CMK (cell line): ENCODE measurements at regions not wholly inside any gene's neighbourhood (a gene's known extent, or its start where the extent isn't known, plus 50 kb on each side); places are given as distances from the start of the nearest gene placed in this dataset.
"Not testable (repeated sequence)": the region's sequence is repeated elsewhere in the genome, so short reads cannot be mapped to it uniquely, and the experiment has no call there.

Experiments used
- DNase-seq: peaks from one replicate; pipeline ENCODE4 v3.0.0-alpha.2; 2010; ENCODE audit warnings: low read depth

DNA sequence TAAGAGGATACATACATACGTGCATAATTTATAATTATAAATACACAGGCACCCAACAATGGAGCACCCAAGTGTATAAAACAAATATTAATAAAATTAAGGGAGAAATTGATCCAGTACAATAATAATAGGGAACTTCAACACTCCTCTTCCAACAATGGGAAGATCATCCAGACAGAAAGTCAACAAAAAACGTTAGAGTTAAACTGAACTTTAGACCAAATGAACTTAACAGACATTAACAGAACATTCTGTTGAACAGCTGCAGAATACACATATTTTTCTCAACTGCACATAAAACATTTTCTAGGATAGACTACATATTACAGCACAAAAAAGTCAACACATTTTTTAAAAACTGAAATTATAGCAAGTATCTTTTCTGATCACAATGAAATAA is 339.7 kb downstream of the CGGBP1 start:
- DNase-seq = no peak

DNA sequence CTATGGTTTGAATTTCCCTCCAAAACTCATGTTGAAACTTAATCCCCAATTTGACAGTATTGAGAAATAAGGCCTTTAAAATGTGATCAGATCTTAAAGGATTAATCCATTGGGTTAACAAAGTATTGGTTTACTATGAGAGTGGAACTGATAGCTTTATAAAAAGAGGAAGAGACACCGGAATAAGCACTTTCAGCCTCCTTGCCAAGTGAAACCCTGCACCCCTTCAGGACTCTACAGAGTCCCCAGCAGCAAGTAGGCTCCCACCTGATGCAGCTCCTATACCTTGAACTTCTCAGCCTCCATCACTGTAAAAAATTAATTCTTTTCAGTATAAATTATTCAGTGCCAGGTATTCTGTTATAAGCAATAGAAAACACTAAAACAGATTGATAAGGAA is 348.3 kb downstream of the CGGBP1 start:
- no peak for DNase-seq

DNA sequence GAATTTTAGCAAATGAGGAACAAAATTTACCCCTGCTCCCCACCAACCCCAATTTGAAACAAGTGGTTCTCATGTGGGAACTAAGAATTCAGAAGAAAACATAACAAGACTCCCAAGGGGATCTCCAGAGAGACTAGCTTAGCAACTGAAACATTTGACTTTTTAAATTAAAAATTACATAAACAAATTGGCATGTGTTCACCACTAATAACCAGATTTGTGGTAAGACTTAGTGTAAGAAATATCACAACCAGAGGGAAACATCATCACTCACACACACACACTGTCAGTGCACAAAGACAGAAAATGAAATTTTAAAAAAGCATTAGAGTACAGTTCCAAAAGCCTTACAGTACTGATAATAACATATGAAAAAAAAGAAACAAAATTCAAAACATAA is 348.8 kb downstream of the CGGBP1 start:
- DNase-seq = no peak

- DNase-seq = no peak
Observed at GRCh38 chr3:87706176-87706575, 352.6 kb downstream of the CGGBP1 start.

DNA sequence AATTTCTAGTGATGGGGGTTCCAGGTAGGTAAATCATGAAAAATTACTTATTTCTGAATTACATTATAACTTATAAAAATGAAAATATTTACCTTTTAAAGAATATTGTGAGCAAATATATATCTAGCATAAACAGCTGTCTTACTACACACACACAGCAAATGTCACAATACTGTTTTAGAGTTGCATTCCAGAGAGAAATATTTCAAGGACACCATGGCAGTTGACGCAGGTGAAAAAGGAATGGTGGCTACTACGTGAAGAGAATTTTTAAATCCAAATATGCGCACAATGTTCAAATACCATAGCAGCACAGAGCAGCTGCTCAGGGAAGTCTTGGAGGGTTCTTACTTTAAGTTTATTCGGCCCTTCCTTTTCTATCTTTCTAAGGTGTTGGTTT is 356.2 kb downstream of the CGGBP1 start:
- DNase-seq = no peak

DNA sequence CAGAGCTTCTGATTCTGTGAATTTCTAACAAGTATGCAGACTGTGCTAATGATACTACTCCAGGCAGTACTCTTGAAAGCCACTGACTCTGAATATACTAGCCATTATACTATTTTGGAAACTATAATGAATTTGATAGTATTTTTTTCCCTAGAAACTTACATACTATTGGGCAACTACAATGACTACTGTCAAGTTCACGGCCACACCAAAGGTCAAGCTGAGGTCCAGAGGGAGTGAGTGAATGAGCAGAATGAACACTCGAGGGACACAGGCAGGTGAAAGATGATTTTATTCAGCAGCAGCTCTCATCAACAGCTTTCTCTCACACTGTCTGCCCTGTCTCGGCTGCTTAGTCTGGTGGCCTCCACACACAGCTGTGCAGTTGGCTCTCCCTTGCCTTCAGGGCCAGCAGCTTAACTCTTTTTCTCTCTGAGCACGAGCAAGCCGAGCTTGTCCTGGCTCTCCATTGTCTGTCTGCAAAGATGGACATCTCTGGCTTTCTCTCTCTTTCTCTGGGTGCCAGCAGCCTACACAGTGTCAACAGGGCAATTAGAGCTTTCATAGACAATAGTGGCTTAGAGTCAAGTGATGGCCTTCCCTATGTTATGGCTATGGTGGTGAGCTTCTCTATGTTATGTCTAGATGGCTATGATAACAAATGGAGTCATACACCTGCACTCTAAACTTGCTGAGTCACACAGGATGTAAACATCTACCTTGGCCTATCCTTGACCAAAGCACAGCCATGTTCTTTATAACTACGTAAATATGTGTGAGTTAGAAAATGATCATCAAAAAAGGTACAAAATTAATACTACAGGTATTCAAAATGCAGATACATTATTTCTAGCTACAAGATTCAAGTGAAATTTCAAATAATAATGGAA is 362.4 kb downstream of the CGGBP1 start:
- no peak for DNase-seq

DNA sequence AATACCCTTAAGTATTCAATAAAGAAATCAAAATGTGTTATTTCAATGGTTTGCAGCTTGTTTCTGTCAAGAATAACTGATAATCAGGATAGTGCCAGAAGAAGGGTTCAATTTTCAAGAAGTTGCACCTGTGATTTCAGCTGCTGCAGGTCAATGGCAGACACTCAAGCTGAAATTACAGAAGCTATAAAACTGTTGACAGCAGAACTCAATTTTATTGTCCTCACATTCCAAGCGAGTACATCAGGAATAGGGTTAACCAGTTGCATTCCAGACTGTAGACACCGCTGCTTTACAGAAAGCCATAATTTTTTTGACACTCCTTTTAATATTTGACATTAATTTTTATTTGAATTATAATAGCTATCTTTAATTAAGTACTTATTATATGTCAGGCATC is 364.1 kb downstream of the CGGBP1 start:
- no peak for DNase-seq

DNA sequence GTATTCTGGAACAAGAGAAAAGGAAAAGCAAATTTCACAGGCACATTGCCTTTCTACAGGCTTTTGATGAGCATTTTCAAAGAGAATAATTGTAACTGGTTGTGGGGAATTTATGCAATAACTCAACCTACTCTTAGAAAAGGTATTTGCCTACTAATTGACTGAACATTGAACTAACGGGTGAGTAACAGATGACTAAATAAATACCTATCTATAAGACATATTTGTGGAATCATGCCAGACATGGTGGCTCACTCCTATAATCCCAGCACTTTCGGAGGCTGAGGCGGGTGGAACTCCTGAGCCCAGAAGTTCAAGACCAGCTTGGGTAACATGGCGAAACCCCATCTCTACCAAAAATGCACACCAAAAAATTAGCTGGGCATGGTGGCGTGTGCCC is 367.7 kb downstream of the CGGBP1 start:
- no peak for DNase-seq

GRCh38 chr3:87678984-87679660 is 379.7 kb downstream of the CGGBP1 start:
- not testable (repeated sequence) for DNase-seq

DNA sequence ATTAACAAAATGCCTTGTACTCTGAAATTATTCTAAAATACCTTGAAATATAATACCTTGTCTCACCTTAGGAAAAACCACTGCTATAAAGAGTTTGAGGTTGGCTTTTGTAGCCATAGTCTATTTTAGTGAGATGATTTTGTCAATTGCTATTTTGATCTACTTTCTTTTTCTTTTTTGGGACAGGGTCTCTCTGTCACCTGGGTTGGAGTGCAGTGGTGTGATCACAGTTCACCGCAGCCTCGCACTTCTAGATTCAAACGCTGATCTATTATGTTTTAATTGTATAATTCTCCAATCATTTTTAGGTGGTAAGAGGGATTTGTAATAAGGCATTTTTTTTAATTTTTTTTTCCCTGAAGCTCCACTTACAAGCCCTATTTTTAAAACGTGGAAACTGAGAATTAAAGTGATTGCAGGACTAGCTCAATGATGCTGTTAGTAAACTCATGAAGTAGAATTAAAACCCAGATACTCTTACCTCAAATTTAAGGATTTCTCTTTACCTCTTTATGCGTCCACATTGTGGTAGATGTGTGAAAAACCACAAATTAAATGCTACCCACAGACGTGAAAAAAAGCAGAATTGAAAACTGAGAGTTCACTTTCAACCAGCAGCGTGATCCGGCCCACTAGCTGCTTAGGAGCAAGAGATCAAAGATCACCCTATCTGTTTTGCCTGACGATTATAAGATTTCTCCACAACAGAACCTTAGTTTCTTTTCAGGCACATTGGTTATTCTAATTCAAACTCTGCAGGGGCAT is 384.2 kb downstream of the CGGBP1 start:
- DNase-seq = no peak

DNA sequence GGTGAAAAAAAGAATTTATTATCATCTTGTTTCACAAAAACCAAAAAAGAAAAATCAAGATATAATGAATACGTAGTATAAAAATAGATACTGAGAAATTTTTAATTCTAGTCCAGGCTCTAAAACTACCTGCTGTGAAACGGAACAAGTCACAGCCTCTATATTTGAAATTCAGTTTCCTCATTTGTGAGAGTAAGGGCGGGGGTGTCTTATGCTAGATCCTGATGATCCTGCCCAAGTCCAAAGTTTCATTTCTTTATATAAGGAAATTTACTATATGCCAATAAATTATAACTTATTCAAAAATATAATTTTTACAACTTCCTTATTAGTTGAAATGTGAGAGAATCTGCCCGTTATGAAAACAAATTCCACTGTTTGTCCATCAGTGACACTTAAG is 385.7 kb downstream of the CGGBP1 start:
- no peak for DNase-seq

- DNase-seq = no peak
Observed at GRCh38 chr3:87654184-87654583, 377.8 kb upstream of the POU1F1 start.

- not testable (repeated sequence) for DNase-seq
Observed at GRCh38 chr3:87653138-87653537, 376.8 kb upstream of the POU1F1 start.

DNA sequence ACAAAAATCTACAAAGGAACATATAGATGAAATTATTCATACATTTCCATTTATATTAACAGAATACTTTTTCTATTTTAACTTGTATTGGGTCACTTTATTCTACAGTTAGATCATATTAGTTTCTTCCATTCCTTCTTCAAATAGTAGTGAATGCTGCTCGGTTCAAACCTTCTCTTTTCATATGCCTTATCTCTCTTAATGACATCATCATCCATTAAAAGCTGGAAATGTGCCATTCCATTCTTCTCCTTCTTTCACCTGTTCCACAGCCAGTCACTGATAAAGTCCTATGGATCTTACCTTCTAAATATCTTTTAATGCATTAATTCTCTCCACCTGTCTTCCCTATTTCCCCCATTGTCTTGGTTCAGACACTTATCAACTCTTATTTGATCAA is 358.0 kb upstream of the POU1F1 start:
- no peak for DNase-seq

DNA sequence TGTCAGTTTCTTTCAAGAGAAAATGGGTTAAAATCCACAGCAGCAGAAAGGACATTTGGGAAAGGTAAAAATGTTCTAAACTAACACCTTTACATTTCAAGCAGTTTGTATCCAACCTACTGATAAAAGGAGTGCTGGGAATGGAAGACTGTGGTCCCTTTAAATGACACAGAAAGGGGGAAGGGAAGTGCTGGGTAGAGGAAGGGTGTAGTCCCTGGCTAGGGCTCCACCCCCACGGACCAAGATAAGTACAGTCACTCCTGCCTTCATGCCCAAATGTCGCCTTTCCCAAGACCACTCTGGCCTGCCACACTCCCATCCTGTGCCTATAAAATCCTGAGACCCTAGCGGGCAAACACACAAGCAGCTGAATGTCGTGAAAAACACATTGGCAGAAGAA is 350.9 kb upstream of the POU1F1 start:
- DNase-seq = no peak

DNA sequence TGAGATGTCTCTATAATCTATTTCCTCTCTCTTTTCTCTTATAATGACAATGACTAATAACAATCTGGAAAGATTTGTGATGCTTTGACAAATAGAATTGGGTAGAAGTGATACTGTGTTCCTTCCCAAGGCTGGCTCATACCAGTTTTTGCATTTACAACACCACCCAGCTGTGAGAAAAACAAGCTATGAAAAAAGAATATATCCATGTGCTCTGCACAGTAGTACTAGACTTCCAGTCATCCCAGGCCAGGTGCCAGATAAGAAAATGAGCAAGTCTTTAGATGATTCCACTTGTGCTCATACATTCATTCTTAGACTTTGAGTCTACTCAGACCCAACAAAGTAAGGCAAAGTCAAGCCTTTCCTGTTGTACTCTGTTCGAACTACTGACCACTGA is 350.2 kb upstream of the POU1F1 start:
- no peak for DNase-seq

GRCh38 chr3:87625876-87626275 is 349.5 kb upstream of the POU1F1 start:
- DNase-seq = no peak

DNA sequence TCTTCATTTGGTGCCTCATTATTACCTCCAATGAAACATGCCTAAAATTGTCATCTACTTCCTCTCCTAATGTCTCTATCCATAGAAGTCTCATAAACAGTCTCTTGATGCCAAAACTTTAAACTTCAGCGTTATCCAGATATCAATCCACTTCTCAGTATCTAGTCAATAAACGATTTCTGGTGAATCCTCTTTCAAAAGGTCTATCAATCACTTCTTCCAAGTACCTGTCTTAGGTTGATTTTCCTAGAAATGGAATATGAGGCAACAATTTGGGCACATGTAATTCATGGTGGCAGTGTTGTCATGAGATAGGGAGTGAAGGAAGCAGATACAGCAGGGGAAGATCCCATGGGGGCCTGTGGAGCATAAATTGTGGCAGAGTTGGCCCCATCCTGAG is 348.5 kb upstream of the POU1F1 start:
- no peak for DNase-seq

GRCh38 chr3:87621667-87622066 is 345.3 kb upstream of the POU1F1 start:
- DNase-seq = no peak

GRCh38 chr3:87615506-87615905 is 339.1 kb upstream of the POU1F1 start:
- no peak for DNase-seq

- no peak for DNase-seq
Observed at GRCh38 chr3:87614998-87615397, 338.6 kb upstream of the POU1F1 start.

DNA sequence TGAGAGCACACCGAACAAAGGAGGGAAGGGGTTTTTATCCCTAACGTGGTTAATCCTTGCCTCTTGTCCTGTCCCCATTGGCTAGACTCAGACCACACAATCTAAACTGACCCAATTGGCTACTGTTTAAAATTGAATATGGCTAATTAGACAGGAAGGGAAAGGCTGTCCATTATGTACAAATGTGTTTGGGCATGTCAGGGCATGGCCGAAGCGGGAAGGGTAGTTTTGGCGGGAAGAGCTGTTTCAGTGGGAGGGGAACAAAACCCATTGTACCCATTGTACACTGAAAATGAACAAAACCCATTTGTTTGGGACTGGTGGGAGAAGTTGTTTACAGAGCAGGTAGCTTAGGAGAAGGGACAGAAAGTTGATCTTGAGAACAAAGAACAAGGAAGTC is 330.9 kb upstream of the POU1F1 start:
- no peak for DNase-seq

DNA sequence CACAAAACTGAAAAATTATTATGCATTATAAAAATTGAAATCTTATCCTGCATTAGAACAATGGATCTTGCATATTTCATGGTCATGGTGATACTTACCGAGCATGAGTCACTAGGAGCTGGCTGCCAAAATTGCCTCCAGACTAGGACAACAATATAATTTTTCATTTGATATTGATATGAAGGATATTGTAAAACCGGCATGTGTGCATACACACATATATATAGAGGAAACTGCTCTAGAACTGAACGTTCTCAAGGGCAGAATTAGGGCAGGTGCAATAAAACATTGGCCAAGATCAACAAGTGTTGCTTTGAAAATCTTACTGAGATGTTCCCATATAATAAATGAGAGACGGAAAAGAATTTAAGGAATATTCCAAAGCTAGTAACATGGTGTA is 319.4 kb upstream of the POU1F1 start:
- DNase-seq = no peak
